ENCODE measurements at regions not wholly inside any gene's neighbourhood (a gene's known extent, or its start where the extent isn't known, plus 50 kb on each side); places are given as distances from the start of the nearest gene placed in this dataset.

DNA sequence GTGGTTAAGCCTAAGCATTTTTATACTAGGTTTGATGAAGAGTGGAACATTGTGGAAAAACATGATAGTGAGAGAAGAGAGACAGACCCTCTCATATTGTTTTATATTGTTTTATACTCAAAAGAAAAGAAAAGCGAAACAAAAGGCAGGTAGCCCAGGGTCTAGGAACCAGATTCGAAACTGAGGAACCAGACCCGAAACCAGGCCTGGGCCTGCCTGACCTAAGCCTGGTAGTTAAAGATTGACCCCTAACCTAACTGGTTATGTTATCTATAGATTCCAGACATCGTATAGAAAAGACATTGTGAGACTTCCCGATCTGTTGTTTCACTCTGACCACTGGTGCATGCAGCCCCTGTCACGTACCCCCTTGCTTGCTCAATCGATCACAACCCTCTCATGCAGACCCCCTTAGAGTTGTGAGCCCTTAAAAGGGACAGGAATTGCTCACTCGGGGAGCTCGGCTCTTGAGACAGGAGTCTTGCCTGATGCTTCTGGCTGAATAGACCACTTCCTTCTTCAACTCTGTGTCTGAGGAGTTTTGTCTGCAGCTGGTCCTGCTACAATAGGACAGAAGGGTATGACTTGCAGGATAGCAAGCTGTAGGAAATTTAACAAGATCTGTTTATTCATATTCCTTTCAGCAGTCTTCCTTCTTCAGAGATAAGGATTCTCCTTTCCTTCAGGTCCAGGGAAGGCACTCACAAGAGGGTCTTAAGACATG is 147.1 kb upstream of the PLEKHA5 start:
- Histone ChIP-seq H3K79me2 (ENCODE audit: control insufficient read depth, insufficient read depth, low read length) (no peaks in the 10 kb centered on the region), H3K9ac (ENCODE audit: control insufficient read depth, insufficient read depth, low read length) (no peak overlapping the region), H3K27me3 (replicated peaks in 1 of 2; ENCODE audit: control insufficient read depth in 2 of 2, insufficient read depth in 2 of 2, low read length in 1 of 2) (no peaks in the 10 kb centered on the region), H4K20me1 (ENCODE audit: control insufficient read depth, insufficient read depth) (no peaks in the 10 kb centered on the region), H3K36me3 (ENCODE audit: control insufficient read depth in 2 of 2, insufficient read depth in 2 of 2, low read length in 1 of 2) (no peaks in the 10 kb centered on the region), H3K27ac (ENCODE audit: control insufficient read depth, insufficient read depth) (no peak overlapping the region), H3K4me2 (ENCODE audit: control insufficient read depth, insufficient read depth) (no peak overlapping the region), H3K4me3 (no peak overlapping the region), H2AFZ (ENCODE audit: control insufficient read depth, low read depth, low read length) (no peak overlapping the region), H3K9me3 (replicated peaks; ENCODE audit: control insufficient read depth, insufficient read depth, low read length) (no peaks in the 10 kb centered on the region), H3K4me1 (ENCODE audit: control insufficient read depth, insufficient read depth, low read length) (no peaks in the 10 kb centered on the region)
- in situ Hi-C loops (cut with MboI) (no loop called here), intact Hi-C loops (cut with micrococcal nuclease; ENCODE audit: unreplicated experiment) (no loop called here)
- TF ChIP-seq NR2F1 (conservative IDR thresholded peaks at IDR 0.05) (peak; percentile 44; the same call in 1 of the 2 replicates), ZNF217 (IDR thresholded peaks at IDR 0.05) (no peak)
- no TSS peak for BruUV-seq (replicated peaks)
- RAD21 ChIA-PET (ENCODE audit: unreplicated experiment): no interaction called here
- ATAC-seq (peak; percentile 83), FAIRE-seq (no peak), DNase-seq (ENCODE audit: low read depth, low spot score) (no peak)
- CTCF ChIA-PET: no interaction called here
- POLR2A ChIA-PET: no interaction called here
- WGBS (ENCODE audit: insufficient coverage, insufficient replicate concordance, low lambda C conversion rate, missing lambda C conversion rate): 27% methylated on average over 9 of the region's 9 CpGs
- SMC1A ChIA-PET (ENCODE audit: uncharacterized antibody, unreplicated experiment): interaction anchor here (0.6 kb wide), 1 partner anchor 15 kb away, joined by 3 read pairs; no protein-coding TSS in a partner anchor

DNA sequence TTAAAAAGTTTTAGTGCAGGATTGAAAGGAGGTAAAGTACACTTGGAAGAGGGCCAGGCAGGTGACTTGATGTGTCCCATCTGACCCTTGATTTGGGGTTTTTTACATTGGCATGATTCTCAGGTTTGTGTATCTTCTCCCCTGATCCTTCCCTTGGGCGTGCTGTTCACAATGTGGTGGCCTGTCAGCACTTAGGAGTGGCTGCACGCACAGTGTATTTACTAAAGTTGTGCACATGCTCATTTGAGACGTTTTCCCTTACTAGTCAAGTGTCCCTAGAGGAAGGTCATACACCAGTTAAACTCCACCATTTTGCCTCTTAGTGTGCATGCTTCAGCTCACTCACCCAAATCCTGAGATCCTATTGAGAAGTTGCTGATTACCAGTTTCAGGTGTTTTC is 145.7 kb upstream of the PLEKHA5 start:
- Histone ChIP-seq H3K9me3 (replicated peaks; ENCODE audit: control insufficient read depth, insufficient read depth, low read length) (no peaks in the 10 kb centered on the region), H4K20me1 (ENCODE audit: control insufficient read depth, insufficient read depth) (no peaks in the 10 kb centered on the region), H3K27ac (ENCODE audit: control insufficient read depth, insufficient read depth) (no peak overlapping the region), H3K4me2 (ENCODE audit: control insufficient read depth, insufficient read depth) (no peak overlapping the region), H3K4me1 (ENCODE audit: control insufficient read depth, insufficient read depth, low read length) (no peaks in the 10 kb centered on the region), H3K4me3 (no peak overlapping the region), H3K9ac (ENCODE audit: control insufficient read depth, insufficient read depth, low read length) (no peak overlapping the region), H2AFZ (ENCODE audit: control insufficient read depth, low read depth, low read length) (no peak overlapping the region), H3K79me2 (ENCODE audit: control insufficient read depth, insufficient read depth, low read length) (no peaks in the 10 kb centered on the region), H3K27me3 (replicated peaks in 1 of 2; ENCODE audit: control insufficient read depth in 2 of 2, insufficient read depth in 2 of 2, low read length in 1 of 2) (no peaks in the 10 kb centered on the region), H3K36me3 (ENCODE audit: control insufficient read depth in 2 of 2, insufficient read depth in 2 of 2, low read length in 1 of 2) (no peaks in the 10 kb centered on the region)
- no peak for FAIRE-seq
- ChIA-PET CTCF (no interaction called here), RAD21 (ENCODE audit: unreplicated experiment) (no interaction called here), POLR2A (no interaction called here), SMC1A (ENCODE audit: uncharacterized antibody, unreplicated experiment) (no interaction called here)
- DNase-seq (ENCODE audit: low read depth, low spot score): no peak
- TF ChIP-seq JUNB (IDR thresholded peaks at IDR 0.05) (no peak), IRF4 (IDR thresholded peaks at IDR 0.05; ENCODE audit: low read depth, low read length) (no peak)
- no TSS peak for BruUV-seq (replicated peaks)
- WGBS (ENCODE audit: insufficient coverage, insufficient replicate concordance, low lambda C conversion rate, missing lambda C conversion rate): 19% methylated on average over 3 of the region's 3 CpGs
- ATAC-seq: no peak
- in situ Hi-C loops (cut with MboI) (no loop called here), intact Hi-C loops (cut with micrococcal nuclease; ENCODE audit: unreplicated experiment) (no loop called here)

Data from GM12878 (cell line).